Panc1 (cell line): ENCODE measurements at regions not wholly inside any gene's neighbourhood (a gene's known extent, or its start where the extent isn't known, plus 50 kb on each side); places are given as distances from the start of the nearest gene placed in this dataset.

Experiments used
- ATAC-seq: fragments of 200-7000 bp; cut with Tn5 transposase; 2 replicates; pipeline ENCODE4 v1.9.1; 2020; ENCODE audit warnings: mild to moderate bottlenecking, moderate library complexity
- BruUV-seq: library from RNA; stranded (reverse); fragments of 400-500 nt; replicated peaks from 2 replicates; lab custom pipeline; 2021; lab: Mats Ljungman, UMichigan
- CTCF ChIA-PET: fragments of 300-600 bp; sonication (Branson Sonifier 250); formaldehyde crosslinking; loops from one replicate; lab custom pipeline; 2022; ENCODE audit warnings: antibody characterized with exemption; lab: Charles Lee
- POLR2A ChIA-PET: fragments of 300-600 bp; sonication (Branson Sonifier 250); formaldehyde crosslinking; loops from one replicate; lab custom pipeline; 2022; ENCODE audit warnings: antibody characterized with exemption; lab: Charles Lee
- DNase-seq: peaks from one replicate; pipeline ENCODE4 v3.0.0-alpha.2; 2010; ENCODE audit warnings: low read depth, low spot score
- H3K27ac ChIP-seq: 2 replicates; pipeline ENCODE4 v1.5.1; 2011; ENCODE audit warnings: mild to moderate bottlenecking, low read length, inconsistent platforms
- H3K27me3 ChIP-seq: fragments of 200-500 bp; sonication (Bioruptor generic); 2 replicates; pipeline ENCODE4 v1.6.0; 2014; ENCODE audit warnings: low read length, inconsistent platforms; ENCODE audit not compliant: control insufficient read depth, insufficient read depth
- H3K36me3 ChIP-seq: fragments of 200-500 bp; sonication (Bioruptor generic); 2 replicates; pipeline ENCODE4 v1.5.1; 2014; ENCODE audit warnings: inconsistent platforms, mild to moderate bottlenecking, low read length, moderate library complexity; ENCODE audit not compliant: control insufficient read depth, insufficient read depth
- H3K4me1 ChIP-seq: 2 replicates; pipeline ENCODE4 v1.5.1; 2011; ENCODE audit warnings: inconsistent platforms, mild to moderate bottlenecking, low read length, moderate library complexity; ENCODE audit not compliant: control insufficient read depth, insufficient read depth
- H3K4me3 ChIP-seq, 2 experiments: 2 replicates each; pipeline ENCODE4 v1.5.1; 2011 to 2012; ENCODE audit warnings: low read depth in 2 of 2, low read length in 2 of 2, mild to moderate bottlenecking in 2 of 2, inconsistent platforms in 1 of 2, moderate library complexity in 1 of 2
- H3K9me3 ChIP-seq: fragments of 200-500 bp; sonication (Bioruptor generic); 2 replicates; pipeline ENCODE4 v1.5.1; 2014; ENCODE audit warnings: low read depth, mild to moderate bottlenecking, inconsistent platforms, low read length, moderate library complexity; ENCODE audit not compliant: control insufficient read depth, insufficient read depth
- CTCF ChIP-seq: fragments of 450-650 bp; IDR thresholded peaks from 2 replicates; pipeline ENCODE4 v1.5.1; 2017; ENCODE audit warnings: mild to moderate bottlenecking
- POLR2AphosphoS5 ChIP-seq: IDR thresholded peaks from 2 replicates; pipeline ENCODE4 v1.6.1; 2012; ENCODE audit warnings: mild to moderate bottlenecking, low read depth, low read length, moderate library complexity
- REST ChIP-seq, 2 experiments: IDR thresholded peaks; 2 replicates each; pipeline ENCODE4 v1.6.1; 2011 to 2012; ENCODE audit warnings: low read depth in 2 of 2, control low read depth in 1 of 2, low read length in 1 of 2, mild to moderate bottlenecking in 1 of 2, moderate library complexity in 1 of 2; ENCODE audit not compliant: insufficient read depth in 1 of 2
- SIN3A ChIP-seq: IDR thresholded peaks from 2 replicates; pipeline ENCODE4 v1.6.1; 2012; ENCODE audit warnings: low read depth, mild to moderate bottlenecking, low read length, moderate library complexity, borderline replicate concordance; ENCODE audit not compliant: insufficient read depth
- TCF7L2 ChIP-seq: IDR thresholded peaks from 2 replicates; pipeline ENCODE4 v1.6.1; 2011; ENCODE audit warnings: mild to moderate bottlenecking, low read depth, low read length, inconsistent platforms
- in situ Hi-C: cut with HindIII; loops from 2 replicates; pipeline ENCODE4 v1.10.0; 2016; ENCODE audit warnings: low sequenced_read_pairs, low pct_unique_long_range_greater_than_20kb
- intact Hi-C: fragments of 100-400 bp; cut with micrococcal nuclease; formaldehyde crosslinking; loops from one replicate; pipeline ENCODE4 v1.10.0; 2022; ENCODE audit not compliant: unreplicated experiment

GRCh38 chr13:111623208-111623607 is 302.8 kb downstream of the TEX29 start:
- POLR2A ChIA-PET, result no interaction called here
- TF ChIP-seq CTCF, result no peak
- no peak for TF ChIP-seq SIN3A
- TF ChIP-seq POLR2AphosphoS5, result no peak
- no peak for TF ChIP-seq TCF7L2
- no peak for TF ChIP-seq REST (IDR thresholded peaks at IDR 0.05; ENCODE audit: insufficient read depth in 1 of 2, low read depth in 2 of 2, low read length in 1 of 2)

GRCh38 chr13:111623743-111624505 is 303.5 kb downstream of the TEX29 start:
- POLR2A ChIA-PET, result no interaction called here

More at GRCh38 chr13:111623208-111623607, 302.8 kb downstream of the TEX29 start:
- Histone ChIP-seq H3K4me3 (no peak overlapping the region), H3K27ac (no peak overlapping the region), H3K27me3 (peaks cover 2% of the 10 kb centered on the region; the same call in 1 of the 2 replicates), H3K9me3 (no peaks in the 10 kb centered on the region), H3K36me3 (no peaks in the 10 kb centered on the region), H3K4me1 (no peaks in the 10 kb centered on the region)
- ATAC-seq (no peak), DNase-seq (no peak)
- in situ Hi-C loops, result no loop called here
- CTCF ChIA-PET, result no interaction called here
- BruUV-seq, result no TSS peak
- intact Hi-C loops, result no loop called here

More at GRCh38 chr13:111623743-111624505, 303.5 kb downstream of the TEX29 start:
- no peak for ATAC-seq
- no peaks in the 10 kb centered on the region for H3K9me3 ChIP-seq
- H3K4me1 ChIP-seq, result no peaks in the 10 kb centered on the region
- no peak for TF ChIP-seq SIN3A
- no peak for TF ChIP-seq CTCF
- TF ChIP-seq REST (IDR thresholded peaks at IDR 0.05; ENCODE audit: insufficient read depth in 1 of 2, low read depth in 2 of 2, low read length in 1 of 2), result no peak
- TF ChIP-seq TCF7L2, result no peak
- TF ChIP-seq POLR2AphosphoS5, result no peak
- no TSS peak for BruUV-seq
- no peaks in the 10 kb centered on the region for H3K36me3 ChIP-seq
- DNase-seq, result no peak
- no peak overlapping the region for H3K4me3 ChIP-seq
- H3K27me3 ChIP-seq, result no peaks in the 10 kb centered on the region; the same call in 1 of the 2 replicates
- H3K27ac ChIP-seq, result no peak overlapping the region
- intact Hi-C loops, result no loop called here
- in situ Hi-C loops, result no loop called here
- CTCF ChIA-PET, result no interaction called here
